ENCODE measurements at regions not wholly inside any gene's neighbourhood (a gene's known extent, or its start where the extent isn't known, plus 50 kb on each side); places are given as distances from the start of the nearest gene placed in this dataset.
A peak's percentile ranks its signal among the peaks of the same experiment; 100 is the strongest.

- Mint-ChIP-seq H3K4me1 (no peaks in the 10 kb centered on the region), H3K9me3 (peaks cover 0 to 2% (median 1%) of the 10 kb centered on the region in 5 donors), H3K4me3 (no peak overlapping the region), H3K36me3 (no peaks in the 10 kb centered on the region), H3K27me3 (no peaks in the 10 kb centered on the region), H3K27ac (no peak overlapping the region)
- ChIA-PET POLR2A (no interaction called here), CTCF (no interaction called here)
- DNase-seq, result no peak
- Histone ChIP-seq H3K4me1 (ENCODE audit: insufficient read depth, low read length) (no peaks in the 10 kb centered on the region), H3K9me3 (ENCODE audit: low read length) (no peaks in the 10 kb centered on the region), H3K27ac (ENCODE audit: low read depth, low read length) (no peak overlapping the region), H3K36me3 (ENCODE audit: insufficient read depth, low read length) (no peaks in the 10 kb centered on the region), H3K4me3 (ENCODE audit: low read length) (no peak overlapping the region), H3K27me3 (ENCODE audit: insufficient read depth, low read length, poor library complexity, severe bottlenecking) (no peaks in the 10 kb centered on the region)
These were observed 332.4 kb upstream of the MYT1L start for GRCh38 chr2:2663401-2664036.

DNA sequence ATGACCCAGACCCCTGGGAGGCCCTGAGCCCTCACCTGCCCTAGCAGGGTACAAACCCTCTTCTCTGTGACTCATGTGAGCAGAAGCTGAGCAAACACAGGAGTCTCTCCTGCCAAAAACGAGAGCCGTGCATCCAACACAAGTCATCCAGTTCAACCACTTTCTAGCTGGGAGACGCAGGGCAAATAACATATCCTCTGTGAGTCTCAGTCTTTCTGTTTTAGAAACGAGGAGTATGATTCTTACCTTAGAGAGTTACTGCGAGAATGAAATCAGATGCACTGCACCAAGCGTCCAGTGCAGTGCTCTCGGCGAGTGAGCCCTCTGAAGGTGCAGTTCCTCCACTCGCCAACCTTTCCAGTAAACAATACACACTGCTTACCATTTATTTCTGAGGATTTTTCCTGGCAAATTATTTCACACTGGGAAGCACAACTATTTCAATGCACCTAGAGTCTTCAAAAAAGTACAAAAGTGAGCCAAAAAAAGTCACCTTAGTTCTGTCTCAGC lies 331.8 kb upstream of the MYT1L start:
- no peak for DNase-seq
- H3K36me3 Mint-ChIP-seq, result no peaks in the 10 kb centered on the region
- no peak overlapping the region for H3K27ac Mint-ChIP-seq
- CTCF ChIA-PET, result no interaction called here
- peaks cover 0 to 6% (median 4%) of the 10 kb centered on the region in 5 donors for H3K9me3 Mint-ChIP-seq
- Histone ChIP-seq H3K27me3 (ENCODE audit: insufficient read depth, low read length, poor library complexity, severe bottlenecking) (no peaks in the 10 kb centered on the region), H3K9me3 (ENCODE audit: low read length) (no peaks in the 10 kb centered on the region), H3K36me3 (ENCODE audit: insufficient read depth, low read length) (no peaks in the 10 kb centered on the region), H3K27ac (ENCODE audit: low read depth, low read length) (no peak overlapping the region), H3K4me3 (ENCODE audit: low read length) (no peak overlapping the region), H3K4me1 (ENCODE audit: insufficient read depth, low read length) (no peaks in the 10 kb centered on the region)
- H3K27me3 Mint-ChIP-seq, result no peaks in the 10 kb centered on the region
- POLR2A ChIA-PET, result no interaction called here
- peak overlapping the region in 1 of 7 donors; percentile 2 for H3K4me3 Mint-ChIP-seq
- no peaks in the 10 kb centered on the region for H3K4me1 Mint-ChIP-seq

DNA sequence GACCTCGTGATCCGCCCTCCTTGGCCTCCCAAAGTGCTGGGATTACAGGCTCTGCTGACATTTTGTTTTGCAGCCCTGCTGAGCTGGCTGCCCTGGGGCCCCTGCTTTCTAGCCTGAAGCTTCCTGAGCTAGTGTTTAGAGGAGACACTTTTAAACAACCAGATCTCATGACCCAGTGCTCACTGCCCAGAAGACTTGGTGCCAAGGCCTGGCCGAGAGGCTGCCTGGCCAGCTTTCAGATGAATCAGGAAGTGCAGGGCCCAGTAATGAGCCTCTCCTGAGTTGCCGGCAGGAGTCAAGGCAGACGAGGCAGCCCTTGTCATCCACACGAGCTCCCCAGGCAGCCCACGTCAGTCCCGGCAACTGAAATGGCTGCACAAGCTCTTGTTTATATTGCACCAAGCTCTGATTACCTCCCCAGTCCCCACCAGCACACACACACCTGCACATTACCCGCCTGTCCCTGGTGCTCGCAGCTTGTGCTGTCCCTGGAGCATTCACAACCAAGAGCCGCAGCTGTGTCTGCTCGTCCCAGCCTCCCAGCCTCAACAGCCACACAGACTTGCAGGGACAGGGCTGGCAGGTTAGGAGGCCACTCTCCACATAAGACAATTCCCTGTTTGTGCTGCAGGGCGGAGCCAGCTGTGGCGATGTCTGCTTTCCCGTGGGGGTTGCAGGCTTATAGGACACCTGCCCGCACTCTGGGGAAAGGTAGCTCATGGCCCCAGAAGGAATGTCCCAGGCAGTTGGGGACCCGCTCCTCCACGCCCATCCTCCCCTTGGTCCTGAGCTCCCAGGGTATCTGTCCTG lies 331.2 kb upstream of the MYT1L start:
- Mint-ChIP-seq H3K27me3 (peaks cover 0 to 1% of the 10 kb centered on the region in 2 donors), H3K9me3 (peaks cover 0 to 6% (median 4%) of the 10 kb centered on the region in 5 donors), H3K36me3 (no peaks in the 10 kb centered on the region), H3K27ac (no peak overlapping the region), H3K4me3 (peak overlapping the region in 1 of 7 donors; percentile 2), H3K4me1 (no peaks in the 10 kb centered on the region)
- no peak for DNase-seq
- CTCF ChIA-PET, result interaction anchor here (0.8 kb wide), 1 partner anchor 8 kb away, joined by 3 read pairs; no protein-coding TSS in a partner anchor
- Histone ChIP-seq H3K27me3 (ENCODE audit: insufficient read depth, low read length, poor library complexity, severe bottlenecking) (no peaks in the 10 kb centered on the region), H3K4me1 (ENCODE audit: insufficient read depth, low read length) (no peaks in the 10 kb centered on the region), H3K36me3 (ENCODE audit: insufficient read depth, low read length) (no peaks in the 10 kb centered on the region), H3K9me3 (ENCODE audit: low read length) (no peaks in the 10 kb centered on the region), H3K4me3 (ENCODE audit: low read length) (no peak overlapping the region), H3K27ac (ENCODE audit: low read depth, low read length) (no peak overlapping the region)
- POLR2A ChIA-PET, result no interaction called here

GRCh38 chr2:2660789-2661355 lies 329.8 kb upstream of the MYT1L start:
- Histone ChIP-seq H3K4me1 (ENCODE audit: insufficient read depth, low read length) (no peaks in the 10 kb centered on the region), H3K4me3 (ENCODE audit: low read length) (no peak overlapping the region), H3K27ac (ENCODE audit: low read depth, low read length) (no peak overlapping the region), H3K9me3 (ENCODE audit: low read length) (no peaks in the 10 kb centered on the region), H3K36me3 (ENCODE audit: insufficient read depth, low read length) (no peaks in the 10 kb centered on the region), H3K27me3 (ENCODE audit: insufficient read depth, low read length, poor library complexity, severe bottlenecking) (no peaks in the 10 kb centered on the region)
- no peak overlapping the region for H3K4me3 Mint-ChIP-seq
- CTCF ChIA-PET, result no interaction called here
- DNase-seq, result no peak
- H3K4me1 Mint-ChIP-seq, result peaks cover 0 to 1% (median 0%) of the 10 kb centered on the region in 3 donors
- peaks cover 0 to 6% (median 4%) of the 10 kb centered on the region in 5 donors for H3K9me3 Mint-ChIP-seq
- H3K27me3 Mint-ChIP-seq, result peaks cover 0 to 1% of the 10 kb centered on the region in 2 donors
- H3K36me3 Mint-ChIP-seq, result no peaks in the 10 kb centered on the region
- no peak overlapping the region for H3K27ac Mint-ChIP-seq
- POLR2A ChIA-PET, result no interaction called here

DNA sequence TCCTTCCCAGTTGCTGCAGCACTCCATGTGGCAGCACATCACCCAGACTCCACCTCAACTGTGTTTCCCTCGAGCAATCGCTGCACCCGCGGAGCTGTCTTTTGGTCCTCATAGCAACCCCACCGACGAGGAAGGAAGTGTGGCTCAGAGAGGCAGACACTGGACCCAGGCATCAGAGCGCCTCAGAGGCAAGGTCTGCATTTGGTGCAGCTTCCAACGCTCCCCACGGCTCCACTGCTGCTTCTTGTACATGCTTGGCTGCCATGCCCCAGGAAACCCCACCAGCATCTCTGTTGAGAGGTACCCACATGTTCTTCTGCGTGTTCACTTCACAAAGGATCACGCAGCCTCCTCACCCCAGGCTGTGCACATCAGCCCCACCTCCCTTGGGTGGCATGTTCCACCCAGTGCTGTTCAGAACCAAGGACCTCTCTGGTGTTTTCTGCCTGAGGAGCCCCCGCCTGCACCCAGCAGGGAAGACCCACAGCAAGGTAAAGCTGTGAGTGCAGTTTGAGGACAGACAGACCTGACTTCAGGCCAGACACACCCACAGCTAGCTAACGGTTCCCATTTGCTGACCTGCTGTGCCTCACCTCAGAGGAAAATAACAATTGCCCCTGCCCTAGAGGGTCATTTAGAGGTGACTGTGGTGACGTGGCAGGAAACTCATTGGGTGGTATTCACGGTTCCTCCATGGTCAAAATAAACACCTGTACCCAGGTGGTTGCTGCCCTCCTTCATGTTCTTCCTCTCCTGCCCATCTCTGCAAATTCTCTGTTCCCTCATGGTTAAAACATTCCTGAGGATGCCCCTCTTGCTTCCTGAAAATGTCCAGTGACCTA lies 326.3 kb upstream of the MYT1L start:
- H3K4me3 ChIP-seq (ENCODE audit: low read length), result no peak overlapping the region
- H3K27me3 Mint-ChIP-seq, result peaks cover 0 to 1% of the 10 kb centered on the region in 2 donors
- no peaks in the 10 kb centered on the region for H3K27me3 ChIP-seq (ENCODE audit: insufficient read depth, low read length, poor library complexity, severe bottlenecking)
- H3K9me3 Mint-ChIP-seq, result peaks cover 0 to 6% (median 4%) of the 10 kb centered on the region in 5 donors
- no peaks in the 10 kb centered on the region for H3K36me3 ChIP-seq (ENCODE audit: insufficient read depth, low read length)
- H3K9me3 ChIP-seq (ENCODE audit: low read length), result no peaks in the 10 kb centered on the region
- H3K4me1 Mint-ChIP-seq, result peaks cover 0 to 1% (median 0%) of the 10 kb centered on the region in 3 donors
- H3K36me3 Mint-ChIP-seq, result no peaks in the 10 kb centered on the region
- DNase-seq, result peak in 1 of 5 donors; percentile 19
- no peak overlapping the region for H3K27ac Mint-ChIP-seq
- no peak overlapping the region for H3K27ac ChIP-seq (ENCODE audit: low read depth, low read length)
- H3K4me1 ChIP-seq (ENCODE audit: insufficient read depth, low read length), result no peaks in the 10 kb centered on the region
- POLR2A ChIA-PET, result no interaction called here
- CTCF ChIA-PET, result no interaction called here
- no peak overlapping the region for H3K4me3 Mint-ChIP-seq

DNA sequence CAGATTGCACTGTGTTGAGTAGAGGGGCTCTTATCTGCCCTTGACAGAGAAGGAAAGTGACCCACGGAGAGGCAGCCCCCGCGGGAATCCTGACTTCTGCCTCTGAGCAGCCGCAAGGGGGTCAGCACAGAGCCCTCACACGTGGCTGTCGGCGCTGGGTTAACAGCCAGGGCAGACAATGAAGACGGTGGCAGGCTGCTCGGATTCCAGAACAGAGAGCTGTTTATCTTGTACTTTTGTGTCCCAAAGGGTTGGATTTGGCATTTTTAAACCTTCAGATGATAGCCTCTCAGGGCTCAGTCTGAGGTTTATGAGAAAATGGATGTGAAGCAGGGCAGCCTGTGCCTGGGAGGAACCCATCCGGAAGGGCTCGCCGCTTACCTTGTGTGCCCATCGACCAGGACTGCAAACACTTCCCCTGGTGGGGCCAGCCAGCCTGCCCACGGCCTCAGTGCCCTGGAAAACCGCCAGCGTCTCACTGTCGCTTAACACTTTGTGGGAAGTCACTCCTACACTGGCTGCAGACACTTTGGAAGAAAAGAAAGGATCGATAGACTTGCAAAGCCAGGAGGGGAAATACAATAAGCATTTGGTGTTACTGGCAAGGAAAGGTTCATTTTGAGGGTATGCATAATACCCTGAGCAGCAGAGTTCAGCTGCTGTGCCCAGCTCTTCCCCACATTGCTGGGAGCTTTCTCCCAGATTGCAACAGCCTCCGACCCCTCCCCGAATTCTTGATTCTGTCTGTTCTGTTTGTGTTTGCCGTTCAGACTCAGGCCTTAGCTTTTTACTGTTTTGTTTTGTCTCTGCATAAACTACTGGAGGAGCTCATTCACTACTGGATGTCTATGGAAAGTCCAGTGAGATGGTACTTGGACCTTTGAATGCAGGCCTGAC lies 325.3 kb upstream of the MYT1L start:
- POLR2A ChIA-PET, result no interaction called here

GRCh38 chr2:2655453-2656114 lies 324.5 kb upstream of the MYT1L start:
- CTCF ChIA-PET, result no interaction called here
- H3K4me1 Mint-ChIP-seq, result peaks cover 0 to 1% (median 0%) of the 10 kb centered on the region in 3 donors

More for the DNA sequence above, 325.3 kb upstream of the MYT1L start:
- no peak overlapping the region for H3K4me3 ChIP-seq (ENCODE audit: low read length)
- CTCF ChIA-PET, result no interaction called here
- no peaks in the 10 kb centered on the region for H3K36me3 ChIP-seq (ENCODE audit: insufficient read depth, low read length)
- Mint-ChIP-seq H3K36me3 (no peaks in the 10 kb centered on the region), H3K4me1 (peaks cover 0 to 1% (median 0%) of the 10 kb centered on the region in 3 donors), H3K27ac (peak overlapping the region in 1 of 8 donors; percentile 16), H3K9me3 (peaks cover 0 to 6% (median 4%) of the 10 kb centered on the region in 5 donors), H3K27me3 (peaks cover 0 to 1% of the 10 kb centered on the region in 2 donors), H3K4me3 (no peak overlapping the region)
- H3K9me3 ChIP-seq (ENCODE audit: low read length), result no peaks in the 10 kb centered on the region
- no peaks in the 10 kb centered on the region for H3K4me1 ChIP-seq (ENCODE audit: insufficient read depth, low read length)
- no peak overlapping the region for H3K27ac ChIP-seq (ENCODE audit: low read depth, low read length)
- no peak for DNase-seq
- no peaks in the 10 kb centered on the region for H3K27me3 ChIP-seq (ENCODE audit: insufficient read depth, low read length, poor library complexity, severe bottlenecking)

More at GRCh38 chr2:2655453-2656114, 324.5 kb upstream of the MYT1L start:
- no peak for DNase-seq
- POLR2A ChIA-PET, result no interaction called here
- Mint-ChIP-seq H3K36me3 (no peaks in the 10 kb centered on the region), H3K9me3 (peaks cover 0 to 4% (median 4%) of the 10 kb centered on the region in 5 donors), H3K27ac (no peak overlapping the region), H3K27me3 (peaks cover 0 to 1% of the 10 kb centered on the region in 2 donors), H3K4me3 (no peak overlapping the region)
- Histone ChIP-seq H3K27me3 (ENCODE audit: insufficient read depth, low read length, poor library complexity, severe bottlenecking) (no peaks in the 10 kb centered on the region), H3K4me3 (ENCODE audit: low read length) (no peak overlapping the region), H3K36me3 (ENCODE audit: insufficient read depth, low read length) (no peaks in the 10 kb centered on the region), H3K9me3 (ENCODE audit: low read length) (no peaks in the 10 kb centered on the region), H3K4me1 (ENCODE audit: insufficient read depth, low read length) (no peaks in the 10 kb centered on the region), H3K27ac (ENCODE audit: low read depth, low read length) (no peak overlapping the region)
